HEK293T (cell line): ENCODE measurements at regions not wholly inside any gene's neighbourhood (a gene's known extent, or its start where the extent isn't known, plus 50 kb on each side); places are given as distances from the start of the nearest gene placed in this dataset.
"Not testable (repeated sequence)": the region's sequence is repeated elsewhere in the genome, so short reads cannot be mapped to it uniquely, and the experiment has no call there.

Source experiments
- FOXM1 ChIP-seq: fragments of 450-650 bp; IDR thresholded peaks from 2 replicates; pipeline ENCODE4 v1.6.1; 2017; ENCODE audit warnings: mild to moderate bottlenecking, borderline replicate concordance
- SP1 ChIP-seq: fragments of 450-650 bp; IDR thresholded peaks from 2 replicates; pipeline ENCODE4 v1.6.1; 2017
- SUZ12 ChIP-seq: fragments of 450-650 bp; IDR thresholded peaks from 2 replicates; pipeline ENCODE4 v1.6.1; 2016; ENCODE audit warnings: mild to moderate bottlenecking

DNA sequence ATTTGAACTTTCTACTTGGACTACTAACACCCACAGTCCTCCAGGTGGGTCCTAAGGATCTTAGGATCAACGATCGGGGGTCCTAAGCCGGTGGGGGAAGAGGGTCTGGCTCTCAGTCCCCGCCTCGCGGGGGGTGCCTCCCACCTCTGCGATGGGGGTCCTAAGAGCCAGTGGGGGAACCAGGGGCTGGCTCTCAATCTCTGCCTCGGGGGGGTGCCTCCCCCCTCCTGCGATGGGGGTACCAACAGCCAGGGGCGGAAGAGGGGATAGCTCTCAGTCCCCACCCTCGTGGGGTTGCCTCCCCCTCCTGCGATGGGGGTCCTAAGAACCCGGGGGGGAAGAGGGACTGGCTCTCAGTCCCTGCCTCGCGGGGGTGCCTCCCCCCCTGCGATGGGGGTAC lies 165.3 kb downstream of the ATP6V0E2 start:
- TF ChIP-seq SP1, FOXM1, SUZ12: not testable (repeated sequence)
